Fibroblast of mammary gland (primary cell): ENCODE measurements at regions not wholly inside any gene's neighbourhood (a gene's known extent, or its start where the extent isn't known, plus 50 kb on each side); places are given as distances from the start of the nearest gene placed in this dataset.
A peak's percentile ranks its signal among the peaks of the same experiment; 100 is the strongest.

ENCODE experiments used
- DNase-seq: peaks from one replicate; pipeline ENCODE4 v3.0.0-alpha.2; 2010; ENCODE audit warnings: low read depth
- H3K4me3 ChIP-seq: 2 replicates; pipeline ENCODE4 v1.5.1; 2011; ENCODE audit warnings: low read depth, mild to moderate bottlenecking, low read length, moderate library complexity; ENCODE audit not compliant: control insufficient read depth
- TF ChIP-seq, protein P1 (sequence below): conservative IDR thresholded peaks from 2 replicates; pipeline ENCODE4 v1.5.1; 2011; ENCODE audit warnings: low read depth, low read length, inconsistent platforms; ENCODE audit not compliant: control insufficient read depth, insufficient read depth

DNA sequence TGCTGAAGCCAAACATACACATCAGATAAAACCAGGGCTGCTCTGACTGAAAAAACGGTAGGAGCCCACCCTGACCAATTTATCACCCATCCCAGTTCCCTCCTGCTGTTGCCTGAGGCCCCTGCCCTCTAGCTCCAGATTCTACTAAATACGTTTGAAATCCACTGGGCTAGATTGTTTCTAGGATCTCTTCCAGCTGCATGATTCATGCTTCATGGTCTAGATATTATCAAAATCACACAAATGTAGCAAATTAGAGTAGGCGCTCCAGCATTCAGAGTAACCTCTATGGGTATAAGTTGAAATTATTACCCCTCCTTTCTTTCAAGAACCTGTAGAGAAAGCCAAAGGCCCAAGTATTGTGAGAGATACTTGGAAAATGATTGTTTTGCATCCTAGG lies 151.2 kb upstream of the FAM13C start:
- H3K4me3 ChIP-seq, result no peak overlapping the region
- DNase-seq, result no peak
- TF ChIP-seq, protein P1, sequence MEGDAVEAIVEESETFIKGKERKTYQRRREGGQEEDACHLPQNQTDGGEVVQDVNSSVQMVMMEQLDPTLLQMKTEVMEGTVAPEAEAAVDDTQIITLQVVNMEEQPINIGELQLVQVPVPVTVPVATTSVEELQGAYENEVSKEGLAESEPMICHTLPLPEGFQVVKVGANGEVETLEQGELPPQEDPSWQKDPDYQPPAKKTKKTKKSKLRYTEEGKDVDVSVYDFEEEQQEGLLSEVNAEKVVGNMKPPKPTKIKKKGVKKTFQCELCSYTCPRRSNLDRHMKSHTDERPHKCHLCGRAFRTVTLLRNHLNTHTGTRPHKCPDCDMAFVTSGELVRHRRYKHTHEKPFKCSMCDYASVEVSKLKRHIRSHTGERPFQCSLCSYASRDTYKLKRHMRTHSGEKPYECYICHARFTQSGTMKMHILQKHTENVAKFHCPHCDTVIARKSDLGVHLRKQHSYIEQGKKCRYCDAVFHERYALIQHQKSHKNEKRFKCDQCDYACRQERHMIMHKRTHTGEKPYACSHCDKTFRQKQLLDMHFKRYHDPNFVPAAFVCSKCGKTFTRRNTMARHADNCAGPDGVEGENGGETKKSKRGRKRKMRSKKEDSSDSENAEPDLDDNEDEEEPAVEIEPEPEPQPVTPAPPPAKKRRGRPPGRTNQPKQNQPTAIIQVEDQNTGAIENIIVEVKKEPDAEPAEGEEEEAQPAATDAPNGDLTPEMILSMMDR, result no peak

DNA sequence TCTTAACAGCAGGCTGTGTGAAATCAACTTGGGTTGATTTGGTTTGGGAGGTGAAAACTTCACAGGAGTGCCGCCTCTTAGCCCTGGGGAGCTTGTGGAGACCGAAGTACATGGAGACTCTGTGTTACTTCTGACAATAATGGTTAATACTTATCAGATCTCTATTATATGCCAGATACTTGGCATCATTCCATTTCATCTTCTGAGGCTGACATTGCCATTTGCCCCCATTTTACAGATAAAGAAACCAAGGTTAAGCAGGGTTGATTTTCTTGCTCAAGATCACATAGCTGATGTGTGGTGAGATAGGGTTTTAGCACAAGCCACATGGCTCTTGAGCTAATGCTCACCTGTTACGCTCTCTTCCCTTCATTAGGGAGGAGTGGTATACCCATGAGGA lies 150.6 kb upstream of the FAM13C start:
- no peak overlapping the region for H3K4me3 ChIP-seq
- no peak for DNase-seq
- TF ChIP-seq, protein P1, result no peak

GRCh38 chr10:59508956-59509355 lies 146.6 kb upstream of the FAM13C start:
- no peak for DNase-seq
- H3K4me3 ChIP-seq, result no peak overlapping the region
- TF ChIP-seq, protein P1, result no peak

DNA sequence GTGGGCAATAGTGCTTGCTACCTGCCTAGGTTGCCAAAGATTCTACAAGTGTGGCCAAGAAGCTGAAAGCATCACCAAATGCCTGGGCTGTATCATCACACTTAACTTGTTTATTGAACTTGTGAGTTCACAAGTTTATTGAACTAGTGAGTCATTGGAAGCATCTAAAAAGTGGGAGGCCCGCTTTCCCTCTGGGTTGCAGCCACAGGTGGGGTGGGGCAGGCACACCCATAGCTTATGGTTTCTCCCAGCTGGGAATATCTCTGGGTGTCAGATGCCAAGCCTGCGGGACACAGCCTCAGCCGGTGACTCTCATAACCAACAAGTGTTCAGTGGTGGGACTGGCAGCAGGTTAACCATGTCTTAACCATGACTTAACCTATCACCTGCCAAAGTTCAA lies 145.9 kb upstream of the FAM13C start:
- TF ChIP-seq, protein P1, result no peak
- DNase-seq, result peak; percentile 31

DNA sequence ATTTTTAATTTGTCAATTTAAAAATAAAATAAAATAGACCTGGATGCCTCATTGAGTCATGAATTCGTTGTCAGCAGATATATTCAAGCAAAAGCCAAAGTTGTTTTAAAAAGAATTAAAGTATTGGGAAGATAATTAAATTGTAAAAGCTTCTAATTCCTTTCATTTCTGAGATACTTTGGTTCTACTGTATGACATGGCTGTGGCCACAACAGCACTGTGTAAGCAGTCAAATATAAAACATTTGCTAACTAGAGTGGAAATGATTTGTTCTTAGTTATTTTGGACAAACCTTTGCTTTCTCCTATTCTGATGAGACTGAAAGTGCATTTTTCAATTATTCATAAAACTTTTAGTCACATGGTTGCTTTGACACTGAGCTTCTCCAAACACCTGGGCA lies 143.6 kb upstream of the FAM13C start:
- TF ChIP-seq, protein P1, result no peak
- DNase-seq, result no peak
- H3K4me3 ChIP-seq, result no peak overlapping the region

More for the DNA sequence above, 145.9 kb upstream of the FAM13C start:
- no peak overlapping the region for H3K4me3 ChIP-seq

- no peak overlapping the region for H3K4me3 ChIP-seq
- DNase-seq, result no peak
- TF ChIP-seq, protein P1, result no peak
These were observed 137.1 kb upstream of the FAM13C start for GRCh38 chr10:59499460-59499859.

DNA sequence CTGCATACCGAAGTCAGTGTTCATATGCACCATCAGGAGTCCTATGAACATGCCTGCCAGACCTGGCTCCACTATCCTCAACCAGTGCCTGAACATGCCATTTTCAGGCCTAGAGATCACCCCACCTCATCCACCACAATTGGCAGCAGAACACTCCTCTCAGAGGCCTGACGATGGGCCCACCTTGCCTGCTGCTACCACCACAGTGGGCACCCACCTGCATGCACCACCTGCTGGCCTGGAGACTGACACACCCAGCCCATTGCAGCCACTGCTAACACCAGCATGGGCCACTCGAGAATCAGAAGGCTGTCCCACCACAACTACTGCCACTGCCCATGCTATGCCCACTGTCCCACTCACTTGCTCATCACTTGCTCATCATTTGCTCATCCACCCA lies 130.7 kb upstream of the FAM13C start:
- no peak overlapping the region for H3K4me3 ChIP-seq
- TF ChIP-seq, protein P1, result no peak
- DNase-seq, result no peak
